Germinal center (tissue), 1 donor: ENCODE measurements at regions not wholly inside any gene's neighbourhood (a gene's known extent, or its start where the extent isn't known, plus 50 kb on each side); places are given as distances from the start of the nearest gene placed in this dataset.

Experiments
- DNase-seq: peaks from one replicate; pipeline ENCODE4 v3.0.0; 2012; ENCODE audit warnings: mixed read lengths, low spot score

GRCh38 chr2:71839826-71840225 lies 307.8 kb downstream of the CYP26B1 start:
- no peak for DNase-seq

- DNase-seq = no peak
Measured at GRCh38 chr2:71834796-71835195, 312.9 kb downstream of the CYP26B1 start.

DNA sequence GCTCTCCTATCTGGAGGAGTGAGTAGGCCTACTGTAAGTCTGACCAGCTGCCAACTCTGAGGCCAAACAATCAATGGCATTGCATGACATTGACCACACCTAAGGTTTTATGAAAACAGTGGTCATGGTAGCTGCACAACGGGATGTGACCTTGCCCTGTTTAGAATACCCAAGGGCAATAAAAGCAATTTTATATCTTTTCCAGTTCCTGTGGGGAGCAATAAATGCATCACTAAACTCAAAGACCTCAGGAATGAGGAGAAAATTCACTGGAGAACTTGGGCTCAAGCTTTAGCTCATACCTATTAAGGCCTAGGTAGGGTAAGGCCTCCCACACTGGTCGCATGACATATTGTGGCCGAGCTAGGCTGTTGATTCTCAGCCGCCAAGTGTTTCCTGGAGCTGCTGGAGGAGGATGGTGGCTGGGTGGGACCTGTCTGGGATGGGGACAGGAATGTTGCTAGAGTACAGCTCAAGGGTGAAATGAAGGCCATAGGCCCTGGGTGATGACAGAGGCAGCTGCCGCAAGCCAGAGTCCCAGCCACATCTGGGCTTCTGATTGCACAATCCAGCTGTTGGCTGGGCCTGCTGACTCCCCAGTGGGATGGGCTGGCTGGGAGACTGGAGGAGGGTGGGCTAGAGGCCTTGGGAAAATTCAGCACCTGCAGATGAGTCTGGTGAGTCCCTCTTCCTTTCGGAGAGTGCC lies 313.7 kb downstream of the CYP26B1 start:
- no peak for DNase-seq

GRCh38 chr2:71833272-71833671 lies 314.4 kb downstream of the CYP26B1 start:
- DNase-seq = no peak

GRCh38 chr2:71832844-71833243 lies 314.8 kb downstream of the CYP26B1 start:
- DNase-seq = no peak

DNA sequence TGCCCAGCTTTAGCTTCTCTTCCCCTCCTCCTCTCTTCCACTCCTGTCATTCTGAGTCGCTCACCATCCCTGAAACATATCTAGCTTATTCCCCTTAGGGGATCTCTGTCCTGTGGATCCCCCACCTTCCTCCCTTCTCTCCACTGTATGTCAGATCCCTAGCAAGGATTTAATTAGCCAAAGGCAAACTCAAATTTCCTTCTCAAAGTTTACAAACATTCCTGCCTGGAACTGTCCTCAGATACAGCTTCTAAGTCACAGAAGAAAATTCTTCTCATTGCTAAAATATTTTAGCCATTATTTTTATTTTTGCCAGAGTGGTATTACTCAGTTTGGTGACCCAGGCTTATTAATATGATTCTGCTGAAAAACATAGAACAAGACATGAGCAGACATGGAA lies 315.3 kb downstream of the CYP26B1 start:
- DNase-seq = no peak

DNA sequence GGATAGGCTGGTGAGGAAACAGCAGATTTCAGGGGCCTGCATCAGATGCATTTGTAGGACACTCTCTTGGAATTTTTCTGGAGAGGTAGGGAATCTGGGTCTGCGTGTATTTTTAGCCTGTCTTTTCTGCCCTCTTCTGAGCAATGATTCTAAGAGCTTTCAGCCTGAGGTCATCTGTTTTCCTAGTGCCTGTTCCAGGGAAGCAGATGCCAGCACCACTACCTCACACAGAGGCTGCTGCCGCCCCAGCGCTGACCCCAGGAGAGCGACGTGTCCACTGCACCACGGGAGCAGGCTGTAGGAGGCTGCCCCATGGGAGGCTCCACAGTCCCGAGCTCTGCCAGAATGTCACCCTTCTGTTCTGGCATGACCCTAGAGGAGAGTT lies 316.5 kb downstream of the CYP26B1 start:
- DNase-seq = no peak

DNA sequence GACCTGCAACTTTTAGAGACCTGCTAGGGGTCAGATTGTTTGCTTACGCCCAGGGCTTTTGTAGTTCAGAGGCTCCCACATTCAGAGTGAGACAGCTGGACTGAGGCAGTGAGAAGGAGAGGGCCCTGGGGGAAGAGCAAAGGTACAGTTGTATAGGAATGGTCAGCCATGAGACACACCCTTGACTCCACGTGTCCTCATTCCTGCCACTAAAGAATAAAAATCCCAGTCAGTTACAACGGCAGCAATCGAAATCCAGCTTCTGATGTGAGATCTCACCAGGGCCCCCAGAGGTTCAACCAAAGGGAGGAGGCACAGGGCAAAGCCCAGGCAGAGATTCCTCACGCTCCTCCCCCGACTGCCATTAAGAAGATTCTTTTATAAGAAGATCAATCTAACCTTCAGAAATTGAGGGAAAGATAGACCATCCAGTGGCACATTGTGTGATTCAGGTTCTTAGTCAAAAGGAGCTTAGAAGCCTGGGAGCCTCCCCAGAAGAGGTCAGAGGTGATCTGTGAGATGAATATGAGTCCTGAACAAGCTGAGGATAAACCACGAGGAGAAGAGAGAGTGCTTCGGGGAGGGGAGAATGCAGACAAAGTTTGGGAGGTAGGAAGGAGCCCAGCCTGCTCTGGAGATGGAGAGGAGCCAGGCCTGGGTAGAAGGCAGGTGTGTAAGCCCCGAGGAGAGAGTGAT lies 317.0 kb downstream of the CYP26B1 start:
- no peak for DNase-seq

- no peak for DNase-seq
Measured at GRCh38 chr2:71829008-71829407, 318.7 kb downstream of the CYP26B1 start.

GRCh38 chr2:71827973-71828372 lies 319.7 kb downstream of the CYP26B1 start:
- DNase-seq = no peak

- DNase-seq = no peak
Measured at GRCh38 chr2:71827524-71827901, 320.1 kb downstream of the CYP26B1 start.

- DNase-seq = no peak
Measured at GRCh38 chr2:71826826-71827523, 320.7 kb downstream of the CYP26B1 start.

GRCh38 chr2:71826299-71826698 lies 321.4 kb downstream of the CYP26B1 start:
- DNase-seq = no peak

GRCh38 chr2:71824436-71824835 lies 323.2 kb downstream of the CYP26B1 start:
- DNase-seq = no peak

- no peak for DNase-seq
Measured at GRCh38 chr2:71823526-71823925, 324.1 kb downstream of the CYP26B1 start.

GRCh38 chr2:71822463-71822862 lies 325.2 kb downstream of the CYP26B1 start:
- DNase-seq = no peak

DNA sequence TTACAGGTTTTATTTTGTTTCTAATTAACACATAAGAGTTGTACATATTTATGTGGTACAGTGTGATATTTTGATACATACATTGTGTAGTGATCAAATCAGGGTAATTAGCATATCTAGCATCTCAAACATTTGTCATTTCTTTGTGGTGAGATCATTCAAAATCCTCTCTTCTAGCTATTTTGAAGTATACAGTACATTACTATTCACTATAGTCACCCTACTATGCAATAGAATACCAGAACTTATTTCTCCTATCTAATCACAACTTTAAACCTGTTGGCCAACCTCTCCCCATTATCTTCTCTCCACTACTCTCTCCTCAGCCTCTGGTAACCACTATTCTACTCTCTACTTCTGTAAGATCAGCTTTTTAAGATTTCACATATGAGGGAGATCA lies 325.8 kb downstream of the CYP26B1 start:
- DNase-seq = no peak

- DNase-seq = no peak
Measured at GRCh38 chr2:71816815-71817214, 330.8 kb downstream of the CYP26B1 start.

- DNase-seq = no peak
Measured at GRCh38 chr2:71815701-71816474, 331.8 kb downstream of the CYP26B1 start.

DNA sequence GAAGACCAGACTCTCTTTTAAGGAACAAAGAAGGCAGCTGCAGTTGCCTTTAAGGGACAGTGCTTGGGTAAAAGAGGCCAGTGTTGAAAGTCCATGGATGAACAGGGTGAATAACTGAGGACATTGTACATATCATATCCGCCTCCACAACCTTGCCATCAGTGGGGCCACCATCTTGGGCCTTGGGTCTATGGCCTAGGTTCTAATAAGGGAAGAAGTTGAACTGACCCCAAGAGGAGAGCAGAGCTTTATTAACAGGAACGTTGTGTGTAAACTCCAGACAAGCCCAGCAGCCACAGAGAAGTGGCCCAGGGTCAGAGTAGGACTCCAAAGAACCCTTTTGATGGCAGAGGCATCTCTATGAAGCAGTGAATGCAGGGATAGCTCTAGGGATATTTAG lies 332.8 kb downstream of the CYP26B1 start:
- no peak for DNase-seq

GRCh38 chr2:71813807-71814470 lies 333.7 kb downstream of the CYP26B1 start:
- DNase-seq = no peak

- no peak for DNase-seq
Measured at GRCh38 chr2:71813315-71813714, 334.3 kb downstream of the CYP26B1 start.
